ENCODE measurements at regions not wholly inside any gene's neighbourhood (a gene's known extent, or its start where the extent isn't known, plus 50 kb on each side); places are given as distances from the start of the nearest gene placed in this dataset.
A peak's percentile ranks its signal among the peaks of the same experiment; 100 is the strongest.
"Not testable (repeated sequence)": the region's sequence is repeated elsewhere in the genome, so short reads cannot be mapped to it uniquely, and the experiment has no call there.

DNA sequence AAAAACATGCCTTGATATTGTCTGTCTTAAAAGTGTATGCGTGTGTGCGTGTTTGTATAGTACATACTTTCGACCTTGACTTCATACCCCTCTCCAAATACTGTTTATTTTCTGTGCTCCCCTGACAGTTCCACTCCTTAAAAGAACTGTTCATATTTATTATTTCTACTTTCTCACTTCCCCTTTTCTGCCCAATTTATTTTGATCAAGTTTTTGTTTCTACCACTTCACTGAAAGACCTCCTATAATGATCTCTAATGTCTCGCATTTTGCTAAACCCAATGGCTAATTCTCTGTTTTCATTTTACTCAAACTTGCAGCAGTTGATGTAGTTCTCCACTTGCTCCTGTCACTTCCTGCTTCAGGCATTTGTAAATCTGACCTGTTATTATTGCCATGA is 426.1 kb upstream of the KLF12 start:
- DNase-seq = no peak

DNA sequence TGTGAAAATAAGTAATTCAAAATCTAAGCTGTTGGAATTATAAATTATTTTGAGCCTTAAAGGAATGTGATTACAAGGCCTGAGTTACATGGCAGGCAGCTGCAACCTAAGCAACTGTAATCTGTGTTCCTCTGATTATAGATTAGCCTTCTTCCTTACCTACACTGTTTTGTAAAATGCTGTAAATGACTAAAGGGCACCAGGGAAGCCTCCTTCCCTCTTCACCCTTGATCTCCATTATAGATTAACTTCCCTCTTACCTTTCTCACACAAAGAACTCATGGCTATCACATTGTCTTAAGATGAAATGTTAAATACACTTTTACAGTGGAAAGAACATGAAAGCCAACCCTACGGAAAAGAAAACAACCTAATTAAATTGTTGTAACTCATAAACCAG is 423.7 kb upstream of the KLF12 start:
- no peak for DNase-seq

DNA sequence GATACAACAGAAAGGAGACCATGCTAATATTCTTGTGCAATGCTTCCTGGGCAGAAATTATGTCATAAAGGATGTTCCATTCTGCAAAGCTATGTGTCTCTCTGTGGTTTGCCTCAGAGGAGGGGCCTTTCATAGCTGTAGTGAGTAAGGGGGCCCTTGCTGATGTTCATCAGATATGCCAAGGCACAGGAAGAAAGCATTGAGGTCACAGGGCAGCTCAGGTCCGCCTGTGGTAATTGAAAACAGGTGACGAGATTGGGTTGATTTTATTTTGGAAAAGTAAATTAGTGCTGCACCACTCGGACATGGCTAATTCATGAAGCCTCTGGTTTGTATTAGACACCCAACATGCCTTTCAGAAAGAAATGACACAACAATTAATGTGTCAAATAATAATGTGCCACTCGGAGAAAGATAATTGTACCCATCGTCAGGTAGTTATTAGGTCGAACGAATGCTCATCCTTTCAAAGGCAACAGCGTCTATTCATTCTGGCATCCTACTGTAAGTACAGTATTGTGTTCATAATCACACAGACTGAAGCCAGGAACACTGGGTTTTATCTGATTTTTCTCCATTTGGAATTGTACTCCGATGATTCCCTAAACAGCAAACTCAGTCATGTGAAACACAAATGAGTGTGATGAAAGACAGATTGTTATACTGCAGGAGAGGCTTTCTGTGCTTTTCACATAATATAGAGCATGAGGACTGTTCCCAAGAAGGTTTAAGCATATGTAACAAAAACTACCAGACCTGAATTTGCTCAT is 421.6 kb upstream of the KLF12 start:
- DNase-seq = no peak

DNA sequence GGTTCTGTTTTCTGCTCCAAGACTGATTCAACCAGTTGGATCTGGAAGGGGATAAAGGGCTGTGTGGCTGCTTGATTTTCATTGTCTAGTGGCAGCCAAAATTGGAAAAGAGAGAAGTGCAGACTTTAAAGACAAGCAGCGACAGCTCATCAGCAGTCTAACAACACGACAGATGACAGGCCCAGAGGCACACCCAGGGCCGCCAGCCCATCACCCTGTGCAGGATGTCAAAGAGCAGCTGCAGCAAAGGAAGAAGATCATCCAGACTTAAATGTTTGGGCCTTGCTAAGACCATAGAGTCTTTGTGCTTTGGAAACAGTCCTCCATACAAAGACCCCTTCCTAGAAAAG is 421.0 kb upstream of the KLF12 start:
- no peak for DNase-seq

DNA sequence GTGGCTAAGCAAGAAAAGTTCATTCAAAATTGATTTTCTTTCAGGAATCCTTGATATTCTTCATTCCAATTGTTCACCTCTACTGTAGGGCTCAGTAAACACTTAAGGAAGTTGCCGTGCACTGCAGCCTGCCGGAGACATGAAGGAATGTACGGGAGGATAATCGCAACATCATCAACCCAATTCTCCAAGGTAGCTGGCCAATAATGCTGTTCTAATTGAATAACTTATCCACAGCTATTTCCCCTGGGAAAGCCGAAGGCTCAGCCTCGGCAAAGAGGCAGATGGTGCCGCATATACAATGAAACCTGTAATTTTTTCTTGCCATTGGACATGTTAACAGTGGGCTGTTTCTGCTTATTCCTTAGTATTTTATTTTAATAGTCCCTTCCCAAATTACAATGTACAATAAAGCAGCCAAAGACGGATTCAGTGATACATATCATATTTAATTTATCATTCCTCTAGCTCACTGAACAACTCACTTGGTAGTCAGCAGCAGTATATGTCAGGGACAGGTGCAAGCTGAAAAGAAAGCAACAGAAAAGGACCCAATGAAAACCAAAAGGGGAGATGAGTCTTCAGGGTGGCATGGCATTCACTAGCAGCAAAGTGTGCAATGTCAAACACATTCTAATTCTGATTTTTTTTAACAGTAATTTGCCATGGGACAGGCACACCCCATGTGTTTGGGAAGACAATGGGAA is 420.5 kb upstream of the KLF12 start:
- DNase-seq = no peak

DNA sequence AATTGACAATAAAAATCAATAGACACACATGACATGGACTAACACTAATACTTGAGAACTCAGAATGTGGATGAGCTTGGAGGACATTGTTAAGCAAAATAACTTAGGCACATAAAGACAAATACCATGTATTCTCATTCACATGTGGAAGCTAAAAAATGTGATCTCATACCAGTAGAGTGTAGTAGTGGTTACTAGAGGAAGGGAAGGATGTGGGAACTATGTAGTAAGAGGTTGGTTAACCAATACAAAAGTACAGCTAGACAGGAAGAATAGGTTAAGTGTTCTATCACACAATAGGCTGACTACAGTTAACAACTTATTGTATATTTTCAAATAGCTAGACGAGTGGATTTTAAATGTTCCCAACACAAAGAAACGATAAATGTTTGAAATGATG is 415.8 kb upstream of the KLF12 start:
- DNase-seq = peak; percentile 11

DNA sequence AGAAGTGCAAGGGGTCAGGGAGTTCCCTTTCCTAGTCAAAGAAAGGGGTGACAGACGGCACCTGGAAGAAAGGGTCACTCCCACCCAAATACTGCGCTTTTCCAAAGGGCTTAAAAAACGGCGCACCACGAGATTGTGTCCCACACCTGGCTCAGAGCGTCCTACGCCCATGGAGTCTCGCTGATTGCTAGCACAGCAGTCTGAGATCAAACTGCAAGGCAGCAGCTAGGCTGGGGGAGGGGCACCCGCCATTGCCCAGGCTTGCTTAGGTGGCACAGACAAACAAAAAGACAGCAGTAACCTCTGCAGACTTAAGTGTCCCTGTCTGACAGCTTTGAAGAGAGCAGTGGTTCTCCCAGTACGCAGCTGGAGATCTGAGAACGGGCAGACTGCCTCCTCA is 402.4 kb upstream of the KLF12 start:
- DNase-seq = not testable (repeated sequence)

DNA sequence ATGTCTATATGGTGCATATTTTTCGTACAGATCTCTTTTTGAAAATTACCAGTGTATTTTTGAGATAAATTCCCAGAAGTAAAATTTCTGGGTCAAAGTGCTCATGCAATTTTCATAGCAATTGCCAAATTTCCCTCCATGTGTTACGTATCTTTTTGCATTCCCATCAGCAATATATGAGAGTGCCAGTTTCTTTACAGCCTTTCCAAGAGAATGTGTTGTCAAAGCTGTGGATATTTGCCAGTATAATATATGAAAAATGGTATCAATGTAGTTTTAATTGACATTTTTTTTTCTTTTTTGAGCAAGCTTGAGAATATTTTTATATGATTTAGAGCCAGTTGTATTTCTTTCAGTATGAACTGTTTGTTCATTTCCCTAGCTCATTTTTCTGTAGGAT is 399.0 kb upstream of the KLF12 start:
- no peak for DNase-seq

DNA sequence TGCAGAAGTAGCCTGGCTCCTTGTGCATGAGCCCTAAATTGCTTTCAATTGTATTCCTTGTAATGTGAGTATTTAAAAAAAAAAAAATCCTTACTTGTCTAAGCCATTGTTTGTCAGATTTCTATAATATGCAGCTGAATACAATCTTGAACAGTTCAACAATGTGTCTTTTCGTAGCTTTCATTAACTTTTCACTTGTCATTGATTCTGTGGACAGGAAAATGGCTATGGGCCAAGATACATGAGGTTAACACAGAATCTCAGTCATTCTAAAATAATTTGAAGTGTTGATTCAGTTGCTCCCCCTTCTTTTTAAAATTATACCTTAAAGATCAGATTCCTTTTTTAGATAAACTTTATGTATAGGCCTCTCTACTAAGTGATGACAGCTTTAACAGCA is 395.8 kb upstream of the KLF12 start:
- DNase-seq = no peak

DNA sequence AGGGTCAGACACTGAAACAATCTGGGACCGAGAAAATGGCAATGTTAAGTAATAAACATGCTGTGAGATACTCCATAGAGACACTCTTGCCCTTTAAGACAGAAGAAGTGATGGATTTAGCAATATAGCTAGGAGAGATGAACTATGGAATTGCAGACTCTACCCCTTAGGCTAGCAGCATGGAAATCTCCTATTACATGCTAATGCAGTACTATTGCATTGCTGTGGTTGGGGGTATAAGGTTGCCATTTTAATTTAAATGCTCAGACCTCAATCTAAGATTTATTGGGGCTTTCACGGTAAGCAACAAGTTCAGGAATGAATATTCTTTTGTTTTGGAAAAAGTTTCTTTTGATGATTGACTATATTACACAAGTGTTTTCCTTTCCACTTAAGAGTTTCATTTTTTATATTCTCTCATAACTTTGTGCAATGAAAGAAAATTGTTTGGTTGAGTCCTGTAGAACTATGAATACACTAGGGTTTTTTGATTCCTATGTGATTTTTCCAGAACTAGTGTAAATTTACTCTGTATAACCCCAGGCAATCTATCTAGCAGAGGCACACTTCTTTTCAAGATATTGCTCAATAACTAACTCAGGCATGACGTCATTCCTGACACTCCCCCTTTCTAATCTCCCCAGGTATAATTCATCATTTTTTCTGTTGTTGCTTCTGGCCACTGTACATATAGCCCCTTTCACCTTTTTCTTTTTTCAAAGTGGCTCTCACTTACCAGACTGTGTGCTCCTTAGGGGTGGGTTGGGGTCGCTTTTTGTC is 394.7 kb upstream of the KLF12 start:
- no peak for DNase-seq

DNA sequence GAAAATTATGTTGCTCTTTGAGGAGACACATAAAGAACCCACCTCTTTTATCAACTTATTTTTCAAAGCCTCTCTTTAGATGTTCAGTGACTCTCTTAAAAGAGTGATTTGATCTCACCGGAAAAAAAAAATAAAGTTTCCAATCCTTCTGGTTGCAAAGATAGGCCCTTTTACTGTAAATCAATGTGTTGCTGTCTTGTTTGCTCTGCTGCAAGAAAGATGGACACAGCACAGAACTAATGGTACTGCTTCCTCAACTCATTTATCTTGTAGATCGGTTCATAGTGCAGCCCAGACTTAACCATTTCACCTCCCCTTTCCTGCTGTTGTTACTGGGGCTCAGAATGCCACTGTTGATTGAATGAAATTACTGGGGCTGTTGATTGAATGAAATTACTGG is 388.9 kb upstream of the KLF12 start:
- no peak for DNase-seq

DNA sequence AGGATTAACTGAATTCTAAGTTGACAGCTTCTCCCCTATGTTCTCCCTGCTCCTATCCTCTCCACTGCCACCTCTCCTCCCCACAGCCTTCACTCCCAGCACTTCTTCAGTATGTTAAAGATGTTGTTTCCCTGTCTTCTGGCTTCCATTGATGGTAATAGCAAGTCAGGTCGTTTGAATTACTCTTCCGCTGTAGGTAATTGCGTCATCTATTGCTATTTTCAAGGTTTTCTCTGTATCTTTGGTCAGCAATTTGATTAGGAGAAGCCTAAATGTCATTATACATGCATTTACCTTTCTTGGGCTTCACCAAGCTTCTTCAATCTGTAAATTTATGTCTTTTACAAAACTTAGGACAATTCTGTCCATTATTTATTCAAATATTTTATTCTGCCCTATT is 377.3 kb upstream of the KLF12 start:
- no peak for DNase-seq

DNA sequence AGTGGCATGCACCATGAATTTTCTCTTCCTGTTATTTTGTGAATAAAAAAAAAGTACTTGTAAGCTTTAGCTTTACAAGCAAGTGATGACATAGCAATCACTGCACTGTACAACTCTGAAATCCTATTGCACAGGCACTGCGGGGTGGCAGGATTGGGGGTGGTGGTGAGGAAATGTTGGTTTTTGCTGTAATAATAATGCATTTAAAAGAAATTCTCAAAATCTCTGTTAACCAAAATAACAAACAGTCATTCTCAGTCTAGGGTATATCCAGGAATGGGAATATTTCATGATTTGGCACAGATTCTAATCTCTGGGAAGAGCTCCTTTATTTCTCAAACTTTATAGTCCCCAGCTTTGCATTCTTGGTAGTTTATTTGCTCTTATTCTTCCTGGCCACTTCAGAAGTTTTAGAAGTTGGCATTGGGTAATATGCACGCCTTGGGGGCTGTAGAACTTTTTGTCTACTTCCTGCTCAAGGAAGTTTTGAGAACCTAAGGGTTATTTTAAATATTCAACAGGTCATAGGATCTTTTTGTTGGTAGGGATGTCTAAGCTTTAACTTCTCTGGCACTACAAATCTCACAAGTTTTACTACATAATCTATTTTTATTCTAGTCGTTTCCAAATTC is 353.0 kb upstream of the KLF12 start:
- DNase-seq = no peak

DNA sequence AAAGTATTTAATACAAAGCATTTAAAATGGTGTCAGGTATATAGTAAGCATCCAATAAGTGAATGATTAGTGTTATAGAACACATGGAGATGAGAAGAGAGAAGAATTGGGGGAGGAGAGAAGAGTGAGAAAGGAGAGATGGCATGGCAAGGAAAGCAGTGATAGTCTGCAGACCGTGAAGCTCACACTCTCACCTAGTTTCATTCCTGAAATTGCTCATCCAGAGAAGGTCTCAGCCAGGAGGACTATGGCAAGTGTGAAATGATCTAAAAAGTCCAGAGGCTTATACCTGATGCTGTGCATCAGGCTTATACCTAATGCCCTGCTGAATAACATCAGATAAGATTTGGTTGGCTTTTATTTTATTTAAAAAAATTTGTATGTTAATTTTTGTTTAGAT is 351.6 kb upstream of the KLF12 start:
- DNase-seq = no peak

DNA sequence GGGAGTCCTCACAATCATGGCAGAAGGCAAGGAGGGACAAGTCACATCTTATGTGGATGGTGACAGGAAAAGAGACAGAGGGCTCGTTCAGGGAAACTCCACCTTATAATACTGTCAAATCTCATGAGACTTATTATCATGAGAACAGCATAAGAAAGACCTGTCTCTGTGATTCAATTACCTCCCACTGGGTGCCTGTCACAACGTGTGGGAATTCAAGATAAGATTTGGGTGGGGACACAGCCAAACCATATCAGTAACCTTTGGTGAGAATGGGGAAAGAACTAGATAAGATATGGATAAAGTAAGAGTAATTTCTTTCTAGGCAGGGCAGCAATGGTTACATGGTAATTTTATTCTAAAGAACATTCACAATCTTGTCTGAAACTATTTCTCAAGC is 344.9 kb upstream of the KLF12 start:
- DNase-seq = peak; percentile 14

DNA sequence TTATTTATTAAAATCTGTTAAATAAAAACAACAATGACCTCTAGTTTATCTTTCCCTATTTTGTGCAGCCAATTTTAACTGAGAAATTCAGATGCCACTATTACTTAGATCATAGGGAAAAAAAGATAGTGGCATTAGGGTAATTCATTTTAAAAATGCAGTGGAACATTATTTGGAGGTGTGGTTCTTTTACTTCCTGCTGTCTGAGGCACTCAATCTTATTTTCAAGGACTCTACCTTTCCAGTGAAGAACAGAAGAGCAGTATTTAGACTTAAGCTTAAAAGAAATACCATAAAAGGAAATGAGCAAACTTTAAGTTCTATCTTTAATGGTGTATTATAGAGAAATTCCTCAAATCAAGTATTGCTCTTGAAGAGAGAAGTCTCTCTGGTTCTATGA is 342.6 kb upstream of the KLF12 start:
- DNase-seq = no peak

DNA sequence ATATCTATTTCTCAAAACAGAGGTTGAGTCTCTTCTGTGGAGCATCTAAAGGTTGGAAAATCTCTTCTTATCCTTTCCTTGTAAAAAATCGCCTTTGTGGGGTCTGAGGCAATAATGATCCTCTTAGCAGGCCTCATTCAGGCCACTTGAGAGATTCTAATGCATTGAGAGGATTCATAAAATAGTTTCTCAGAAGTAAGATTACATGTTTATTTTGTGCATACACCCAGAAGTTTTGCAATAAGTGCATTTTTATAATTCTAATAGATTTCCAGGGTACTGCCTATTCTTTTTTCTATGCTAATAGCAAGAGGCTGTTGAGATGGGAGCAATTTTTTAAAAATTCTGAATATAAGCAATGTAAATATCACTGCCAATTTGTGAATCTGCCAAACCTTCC is 342.2 kb upstream of the KLF12 start:
- no peak for DNase-seq

DNA sequence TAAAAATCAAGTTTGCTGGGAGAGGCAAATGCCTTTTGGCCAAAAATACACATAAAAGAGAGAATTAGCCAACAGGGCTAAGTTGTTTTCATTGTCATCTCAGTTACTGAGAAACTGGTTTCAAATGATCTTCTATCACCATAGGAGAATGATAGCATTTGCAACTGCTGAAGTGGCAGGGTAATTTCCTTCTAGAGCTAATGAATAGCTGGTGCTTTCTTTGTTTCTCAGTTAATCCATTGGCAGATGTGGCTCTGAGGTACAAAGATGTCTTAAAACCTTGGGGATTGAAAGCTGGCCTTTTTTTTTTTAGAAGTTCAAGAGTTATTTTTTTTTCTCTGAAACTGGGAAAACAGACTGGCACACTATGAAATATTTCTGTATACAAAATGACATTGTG is 332.7 kb upstream of the KLF12 start:
- DNase-seq = no peak

DNA sequence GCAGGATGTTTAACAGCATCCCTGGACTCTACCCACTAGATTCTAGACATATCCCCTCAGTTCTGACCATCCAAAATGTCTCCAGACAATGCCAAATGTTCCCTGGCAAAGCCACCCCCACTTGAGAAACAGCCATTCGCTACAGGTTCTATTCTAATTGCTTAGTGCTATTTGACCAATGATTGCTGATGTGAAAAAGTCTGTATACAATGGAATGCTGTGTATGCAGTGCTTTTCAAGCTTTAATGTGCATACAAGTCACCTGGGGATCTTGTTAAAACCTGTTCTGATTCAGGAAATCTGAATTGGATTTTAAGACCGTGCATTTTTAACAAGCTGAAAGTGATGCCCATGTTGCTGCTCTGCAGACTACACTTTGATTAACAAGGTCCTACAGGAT is 331.8 kb upstream of the KLF12 start:
- no peak for DNase-seq

DNA sequence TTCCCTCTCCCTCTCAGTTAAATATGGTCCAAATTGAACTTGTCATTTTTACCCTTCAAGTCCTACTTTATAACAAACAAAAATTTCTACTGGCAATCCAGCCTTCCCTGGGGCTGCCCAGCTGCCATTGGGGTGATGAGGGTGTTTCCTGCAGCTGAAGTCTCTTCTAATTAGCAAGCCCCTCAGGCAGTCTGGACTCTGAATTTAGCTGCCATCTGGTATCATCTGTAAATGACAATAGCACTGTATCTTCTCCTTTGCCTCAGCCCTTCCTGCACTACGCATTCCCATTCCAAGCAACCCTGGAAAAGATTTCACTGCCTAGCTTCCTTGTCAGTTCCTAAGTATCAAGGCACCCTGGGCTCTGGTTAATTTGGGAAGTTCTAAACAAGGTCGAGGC is 331.1 kb upstream of the KLF12 start:
- DNase-seq = no peak

DNA sequence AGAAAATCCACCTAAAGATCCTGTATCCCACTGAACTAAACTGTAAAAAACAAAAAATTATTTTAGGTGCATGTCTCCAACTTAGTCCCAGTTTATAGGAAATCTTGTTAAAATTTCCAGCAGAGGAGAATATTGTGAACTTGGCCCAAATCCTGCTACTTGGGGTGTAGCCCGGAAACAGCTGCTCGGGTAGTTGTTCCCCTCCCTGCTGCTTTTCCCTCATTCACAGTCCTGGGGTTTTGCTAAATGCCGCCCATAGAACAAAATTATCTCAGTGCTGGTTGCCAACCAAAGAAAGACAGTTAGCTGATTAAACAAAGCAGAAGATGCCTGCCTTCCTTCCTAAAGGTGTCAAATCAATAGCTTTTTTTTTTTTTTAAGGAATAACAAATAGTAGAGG is 330.5 kb upstream of the KLF12 start:
- no peak for DNase-seq

DNA sequence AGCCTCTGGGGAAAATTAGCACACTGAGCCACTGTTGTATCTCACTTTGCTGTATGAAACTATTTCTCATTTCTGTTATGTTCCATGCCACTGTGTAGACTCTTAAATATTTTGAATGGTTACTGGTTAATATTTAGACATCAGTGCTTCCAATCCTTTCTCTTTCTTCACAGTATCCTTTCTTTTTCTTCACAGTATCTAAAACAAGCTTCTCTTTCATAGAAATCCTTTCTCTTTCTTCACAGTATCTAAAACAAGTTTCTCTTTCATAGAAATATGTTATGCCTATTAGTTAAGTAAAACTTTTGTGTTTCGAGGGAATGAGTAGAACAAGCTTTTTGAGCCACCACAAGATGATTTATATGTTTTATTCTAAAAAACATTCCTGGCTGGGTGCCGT is 326.8 kb upstream of the KLF12 start:
- no peak for DNase-seq

DNA sequence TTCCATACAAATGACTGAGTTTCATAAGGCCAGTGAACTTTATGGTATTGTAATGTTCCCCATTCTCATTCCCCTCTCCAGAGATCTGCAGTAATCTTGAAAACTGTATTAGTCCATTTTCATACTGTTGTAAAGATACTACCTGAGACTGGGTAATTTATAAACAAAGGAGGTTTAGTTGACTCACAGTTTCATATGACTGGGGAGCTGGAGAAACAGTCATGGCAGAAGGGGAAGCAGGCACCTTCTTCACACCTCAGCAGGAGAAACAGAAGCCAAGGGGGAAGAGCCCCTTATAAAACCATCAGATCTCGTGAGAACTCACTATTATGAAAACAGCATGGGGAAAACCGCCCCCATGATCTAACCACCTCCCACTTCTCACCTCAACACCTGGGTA is 318.7 kb upstream of the KLF12 start:
- no peak for DNase-seq

DNA sequence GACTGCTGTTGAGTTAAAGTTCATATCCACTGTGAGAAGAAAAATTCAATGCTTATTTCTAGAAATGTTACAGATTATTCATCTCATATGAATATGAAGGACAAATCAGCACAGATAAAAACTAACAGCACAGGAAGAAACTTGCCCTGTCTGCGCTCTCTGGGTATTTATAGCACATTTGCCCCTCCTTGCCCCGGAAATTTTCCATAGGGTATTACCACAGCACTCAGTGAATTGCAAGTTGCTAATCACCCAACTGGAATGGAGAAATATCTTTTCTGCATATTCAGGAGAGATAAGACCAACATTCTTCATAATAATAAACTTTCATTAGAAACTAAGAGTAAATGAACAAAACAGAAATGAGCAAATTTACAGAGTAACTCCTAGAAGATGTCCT is 318.0 kb upstream of the KLF12 start:
- DNase-seq = no peak

Data from hematopoietic multipotent progenitor cell treated with erythropoietin and hydrocortisone succinate and interleukin-3 and kit ligand, for 8 days (in vitro differentiated cells).